Uterus (tissue), 2 donors: ENCODE measurements at regions not wholly inside any gene's neighbourhood (a gene's known extent, or its start where the extent isn't known, plus 50 kb on each side); places are given as distances from the start of the nearest gene placed in this dataset.

Experiments used
- CTCF ChIP-seq, 4 experiments: fragments of 200-600 bp in 2 of 4; fragments of 450-650 bp in 2 of 4; sonication (generic) in 2 of 4; IDR thresholded peaks; one replicate each; pipeline ENCODE4 v1.5.1; 2016 to 2019; ENCODE audit warnings: antibody characterized with exemption in 4 of 4, mild to moderate bottlenecking in 2 of 4, moderate library complexity in 1 of 4
- POLR2A ChIP-seq, 2 donors: fragments of 450-650 bp; IDR thresholded peaks; one replicate each; pipeline ENCODE4 v1.6.1; 2016; ENCODE audit warnings: antibody characterized with exemption in 2 of 2, mild to moderate bottlenecking in 1 of 2, moderate library complexity in 1 of 2

- TF ChIP-seq CTCF (IDR thresholded peaks at IDR 0.05): no peak
- no peak for TF ChIP-seq POLR2A (IDR thresholded peaks at IDR 0.05)
Observed at GRCh38 chr4:180966312-180966711, 1276.9 kb upstream of the TENM3 start.
